DOHH2 (cell line): ENCODE measurements at regions not wholly inside any gene's neighbourhood (a gene's known extent, or its start where the extent isn't known, plus 50 kb on each side); places are given as distances from the start of the nearest gene placed in this dataset.
"Not testable (repeated sequence)": the region's sequence is repeated elsewhere in the genome, so short reads cannot be mapped to it uniquely, and the experiment has no call there.

ENCODE experiments used
- H3F3A ChIP-seq: fragments of 200-600 bp; sonication (generic), shearing (Covaris generic); 2 replicates; pipeline ENCODE4 v1.6.0; 2016; ENCODE audit warnings: antibody characterized with exemption, mild to moderate bottlenecking; ENCODE audit not compliant: control insufficient read depth, insufficient read depth
- H3K27ac ChIP-seq: fragments of 200-600 bp; sonication (generic); 2 replicates; pipeline ENCODE4 v1.5.1; 2014; ENCODE audit warnings: low read depth, mild to moderate bottlenecking, low read length, moderate library complexity
- H3K27me3 ChIP-seq: fragments of 200-600 bp; sonication (generic); 2 replicates; pipeline ENCODE4 v1.6.1; 2014; ENCODE audit warnings: mild to moderate bottlenecking, low read length, mixed read lengths; ENCODE audit not compliant: control insufficient read depth
- H3K36me3 ChIP-seq: fragments of 200-600 bp; sonication (generic); 2 replicates; pipeline ENCODE4 v1.6.1; 2014; ENCODE audit warnings: mild to moderate bottlenecking, low read length, moderate library complexity, mixed read lengths; ENCODE audit not compliant: control insufficient read depth
- H3K4me1 ChIP-seq: fragments of 200-600 bp; sonication (generic); 2 replicates; pipeline ENCODE4 v1.6.1; 2014; ENCODE audit warnings: mild to moderate bottlenecking, low read length, mixed read lengths; ENCODE audit not compliant: control insufficient read depth
- H3K4me2 ChIP-seq: fragments of 200-600 bp; sonication (generic); 2 replicates; pipeline ENCODE4 v1.6.0; 2014; ENCODE audit warnings: mild to moderate bottlenecking, low read length, moderate library complexity
- H3K4me3 ChIP-seq: fragments of 200-600 bp; sonication (generic); 2 replicates; pipeline ENCODE4 v1.5.1; 2014; ENCODE audit warnings: mild to moderate bottlenecking, low read length, mixed read lengths
- H3K79me2 ChIP-seq: fragments of 200-600 bp; sonication (generic); 2 replicates; pipeline ENCODE4 v1.6.1; 2014; ENCODE audit warnings: mild to moderate bottlenecking, low read length, mixed read lengths; ENCODE audit not compliant: control insufficient read depth
- H3K9me2 ChIP-seq: fragments of 200-600 bp; sonication (generic); replicated peaks from 2 replicates; pipeline ENCODE4 v1.6.1; 2014; ENCODE audit warnings: mild to moderate bottlenecking, low read length, mixed read lengths; ENCODE audit not compliant: control insufficient read depth
- H3K9me3 ChIP-seq: fragments of 200-600 bp; sonication (generic); 2 replicates; pipeline ENCODE4 v1.6.1; 2014; ENCODE audit warnings: antibody characterized with exemption, low read length, mixed read lengths; ENCODE audit not compliant: control insufficient read depth, insufficient read depth
- H4K20me1 ChIP-seq: fragments of 200-600 bp; sonication (generic); 2 replicates; pipeline ENCODE4 v1.6.0; 2014; ENCODE audit warnings: low read depth, mild to moderate bottlenecking, antibody characterized with exemption, low read length, moderate library complexity; ENCODE audit not compliant: control insufficient read depth, insufficient read depth
- EZH2phosphoT487 ChIP-seq: fragments of 200-600 bp; sonication (generic); IDR thresholded peaks from 2 replicates; pipeline ENCODE4 v1.6.1; 2017; ENCODE audit warnings: borderline replicate concordance, mild to moderate bottlenecking, antibody characterized with exemption, low read length, moderate library complexity, mixed read lengths
- TF ChIP-seq, protein P1 (sequence below): fragments of 200-600 bp; sonication (generic); IDR thresholded peaks from one replicate; pipeline ENCODE4 v1.5.1; 2014; ENCODE audit warnings: antibody characterized with exemption, mild to moderate bottlenecking, low read depth, low read length; ENCODE audit not compliant: poor library complexity, severe bottlenecking

DNA sequence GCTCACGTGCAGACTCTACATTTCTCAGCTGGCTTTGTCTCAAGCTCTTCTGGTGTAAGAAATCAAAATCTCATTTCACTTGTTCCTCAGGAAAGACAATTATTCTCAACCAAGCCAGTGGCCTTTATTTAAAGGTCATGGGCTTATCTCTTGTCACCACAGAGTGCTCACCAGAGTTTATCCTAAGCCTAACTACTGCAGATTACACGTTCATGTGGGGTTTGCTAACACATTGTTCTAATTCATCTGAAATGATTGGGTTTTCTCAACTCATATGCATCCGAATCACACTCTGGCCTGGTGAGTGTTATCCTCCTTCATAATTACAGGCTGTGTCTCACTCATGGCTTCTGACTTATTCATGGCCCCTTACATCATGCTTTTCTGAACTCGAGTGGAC is 83.3 kb upstream of the TSC22D2 start:
- Histone ChIP-seq H3K27ac (no peak overlapping the region), H3K27me3 (no peaks in the 10 kb centered on the region), H3K9me2 (no peaks in the 10 kb centered on the region), H4K20me1 (no peaks in the 10 kb centered on the region), H3K4me1 (peaks cover 11% of the 10 kb centered on the region), H3K36me3 (no peaks in the 10 kb centered on the region), H3K9me3 (no peaks in the 10 kb centered on the region), H3F3A (no peaks in the 10 kb centered on the region), H3K4me3 (no peak overlapping the region), H3K4me2 (no peak overlapping the region), H3K79me2 (no peaks in the 10 kb centered on the region)
- TF ChIP-seq, protein P1, sequence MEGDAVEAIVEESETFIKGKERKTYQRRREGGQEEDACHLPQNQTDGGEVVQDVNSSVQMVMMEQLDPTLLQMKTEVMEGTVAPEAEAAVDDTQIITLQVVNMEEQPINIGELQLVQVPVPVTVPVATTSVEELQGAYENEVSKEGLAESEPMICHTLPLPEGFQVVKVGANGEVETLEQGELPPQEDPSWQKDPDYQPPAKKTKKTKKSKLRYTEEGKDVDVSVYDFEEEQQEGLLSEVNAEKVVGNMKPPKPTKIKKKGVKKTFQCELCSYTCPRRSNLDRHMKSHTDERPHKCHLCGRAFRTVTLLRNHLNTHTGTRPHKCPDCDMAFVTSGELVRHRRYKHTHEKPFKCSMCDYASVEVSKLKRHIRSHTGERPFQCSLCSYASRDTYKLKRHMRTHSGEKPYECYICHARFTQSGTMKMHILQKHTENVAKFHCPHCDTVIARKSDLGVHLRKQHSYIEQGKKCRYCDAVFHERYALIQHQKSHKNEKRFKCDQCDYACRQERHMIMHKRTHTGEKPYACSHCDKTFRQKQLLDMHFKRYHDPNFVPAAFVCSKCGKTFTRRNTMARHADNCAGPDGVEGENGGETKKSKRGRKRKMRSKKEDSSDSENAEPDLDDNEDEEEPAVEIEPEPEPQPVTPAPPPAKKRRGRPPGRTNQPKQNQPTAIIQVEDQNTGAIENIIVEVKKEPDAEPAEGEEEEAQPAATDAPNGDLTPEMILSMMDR, result no peak
- TF ChIP-seq EZH2phosphoT487, result no peak

- H3K27me3 ChIP-seq, result no peaks in the 10 kb centered on the region
- H3K4me1 ChIP-seq, result peaks cover 11% of the 10 kb centered on the region
- TF ChIP-seq, protein P1, result no peak
- no peak for TF ChIP-seq EZH2phosphoT487
- H3K4me3 ChIP-seq, result no peak overlapping the region
- H3K9me3 ChIP-seq, result no peaks in the 10 kb centered on the region
- H3F3A ChIP-seq, result no peaks in the 10 kb centered on the region
- H3K79me2 ChIP-seq, result no peaks in the 10 kb centered on the region
- H3K36me3 ChIP-seq, result no peaks in the 10 kb centered on the region
- H4K20me1 ChIP-seq, result no peaks in the 10 kb centered on the region
- H3K9me2 ChIP-seq, result no peaks in the 10 kb centered on the region
- H3K27ac ChIP-seq, result no peak overlapping the region
- no peak overlapping the region for H3K4me2 ChIP-seq
These were observed 83.9 kb upstream of the TSC22D2 start for GRCh38 chr3:150324245-150324644.

DNA sequence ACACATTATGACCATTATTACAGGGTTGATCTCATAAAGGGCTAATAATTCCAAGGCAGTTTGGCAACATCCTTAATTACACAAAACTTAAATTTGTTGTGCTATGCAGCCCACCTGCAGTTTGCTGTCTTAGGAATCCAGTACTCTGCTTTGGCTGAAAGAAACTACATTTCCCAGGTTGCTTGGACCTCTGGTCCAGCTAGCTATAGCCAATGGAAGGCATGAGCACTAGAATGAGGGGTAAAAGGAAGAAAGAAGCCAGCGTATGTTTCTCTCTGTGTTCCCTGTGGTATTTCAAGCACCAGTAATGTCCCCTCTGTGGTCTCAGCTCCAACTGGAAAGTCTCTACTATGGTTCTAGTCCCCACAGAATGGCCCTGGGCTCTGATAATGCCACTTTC is 84.3 kb upstream of the TSC22D2 start:
- peaks cover 11% of the 10 kb centered on the region for H3K4me1 ChIP-seq
- H3K4me3 ChIP-seq, result no peak overlapping the region
- no peak overlapping the region for H3K4me2 ChIP-seq
- H3F3A ChIP-seq, result no peaks in the 10 kb centered on the region
- H3K27me3 ChIP-seq, result no peaks in the 10 kb centered on the region
- no peaks in the 10 kb centered on the region for H4K20me1 ChIP-seq
- H3K9me2 ChIP-seq, result no peaks in the 10 kb centered on the region
- H3K79me2 ChIP-seq, result no peaks in the 10 kb centered on the region
- TF ChIP-seq, protein P1, result no peak
- no peak for TF ChIP-seq EZH2phosphoT487
- H3K9me3 ChIP-seq, result no peaks in the 10 kb centered on the region
- H3K36me3 ChIP-seq, result no peaks in the 10 kb centered on the region
- H3K27ac ChIP-seq, result no peak overlapping the region

- H3K4me1 ChIP-seq, result peaks cover 11% of the 10 kb centered on the region
- not testable (repeated sequence) for H3K79me2 ChIP-seq, H3F3A ChIP-seq, H3K27me3 ChIP-seq, H4K20me1 ChIP-seq, H3K27ac ChIP-seq, H3K36me3 ChIP-seq, H3K9me3 ChIP-seq, H3K4me3 ChIP-seq, H3K4me2 ChIP-seq, H3K9me2 ChIP-seq
These were observed 85.0 kb upstream of the TSC22D2 start for GRCh38 chr3:150323091-150323490.

GRCh38 chr3:150320971-150321370 is 87.1 kb upstream of the TSC22D2 start:
- not testable (repeated sequence) for H4K20me1 ChIP-seq, H3F3A ChIP-seq, H3K27ac ChIP-seq, H3K4me3 ChIP-seq, H3K27me3 ChIP-seq, H3K79me2 ChIP-seq, H3K9me3 ChIP-seq, H3K4me2 ChIP-seq, H3K36me3 ChIP-seq, H3K9me2 ChIP-seq
- peaks cover 11% of the 10 kb centered on the region for H3K4me1 ChIP-seq
